ENCODE measurements at regions not wholly inside any gene's neighbourhood (a gene's known extent, or its start where the extent isn't known, plus 50 kb on each side); places are given as distances from the start of the nearest gene placed in this dataset.

DNA sequence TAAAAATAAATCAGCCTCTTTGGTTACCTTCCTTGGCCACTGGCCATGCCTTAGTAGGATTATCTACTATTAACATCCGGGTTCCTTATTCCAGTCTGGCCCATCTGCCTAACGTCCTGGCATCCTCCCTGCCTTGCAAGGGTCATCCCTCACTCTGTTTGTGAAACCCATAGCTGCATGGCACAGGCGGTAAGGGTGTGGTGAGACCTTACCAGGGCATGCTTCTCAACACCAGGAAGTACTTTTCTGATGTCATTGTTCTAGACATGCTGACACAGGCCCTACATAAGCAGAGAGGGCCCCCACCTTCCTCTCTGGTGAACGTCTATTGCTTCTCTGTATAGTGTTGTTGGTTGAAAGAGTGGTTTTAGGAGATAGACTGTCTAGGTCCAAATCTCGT, 296.8 kb upstream of the SPRED2 start:
- TF ChIP-seq CTBP2 (IDR thresholded peaks at IDR 0.05; ENCODE audit: borderline replicate concordance, insufficient read depth, insufficient read length, low read length) (no peak), ZNF274 (IDR thresholded peaks at IDR 0.05; ENCODE audit: borderline replicate concordance, extremely low read depth, low read length) (no peak), EP300 (IDR thresholded peaks at IDR 0.05; ENCODE audit: borderline replicate concordance in 1 of 2, low read depth in 2 of 2, low read length in 2 of 2) (no peak), POLR2A (IDR thresholded peaks at IDR 0.05; ENCODE audit: control extremely low read depth in 1 of 2, low read depth in 2 of 2, low read length in 2 of 2) (no peak), TAF1 (IDR thresholded peaks at IDR 0.05; ENCODE audit: low read depth, low read length) (no peak), TCF12 (IDR thresholded peaks at IDR 0.05; ENCODE audit: low read depth, low read length) (no peak), CEBPB (IDR thresholded peaks at IDR 0.05; ENCODE audit: low read depth, low read length) (no peak), POLR2AphosphoS5 (IDR thresholded peaks at IDR 0.05; ENCODE audit: low read depth, low read length) (no peak), EZH2 (IDR thresholded peaks at IDR 0.05; ENCODE audit: low read depth, low read length, severe bottlenecking) (no peak), YY1 (IDR thresholded peaks at IDR 0.05; ENCODE audit: low read depth, low read length) (no peak), CBX5 (IDR thresholded peaks at IDR 0.05; ENCODE audit: low read depth, low read length) (no peak), RAD21 (IDR thresholded peaks at IDR 0.05 in 1 of 2, conservative IDR thresholded peaks at IDR 0.05 in 1 of 2; ENCODE audit: low read depth in 2 of 2, low read length in 2 of 2) (no peak)
- TF ChIP-seq, protein P1, sequence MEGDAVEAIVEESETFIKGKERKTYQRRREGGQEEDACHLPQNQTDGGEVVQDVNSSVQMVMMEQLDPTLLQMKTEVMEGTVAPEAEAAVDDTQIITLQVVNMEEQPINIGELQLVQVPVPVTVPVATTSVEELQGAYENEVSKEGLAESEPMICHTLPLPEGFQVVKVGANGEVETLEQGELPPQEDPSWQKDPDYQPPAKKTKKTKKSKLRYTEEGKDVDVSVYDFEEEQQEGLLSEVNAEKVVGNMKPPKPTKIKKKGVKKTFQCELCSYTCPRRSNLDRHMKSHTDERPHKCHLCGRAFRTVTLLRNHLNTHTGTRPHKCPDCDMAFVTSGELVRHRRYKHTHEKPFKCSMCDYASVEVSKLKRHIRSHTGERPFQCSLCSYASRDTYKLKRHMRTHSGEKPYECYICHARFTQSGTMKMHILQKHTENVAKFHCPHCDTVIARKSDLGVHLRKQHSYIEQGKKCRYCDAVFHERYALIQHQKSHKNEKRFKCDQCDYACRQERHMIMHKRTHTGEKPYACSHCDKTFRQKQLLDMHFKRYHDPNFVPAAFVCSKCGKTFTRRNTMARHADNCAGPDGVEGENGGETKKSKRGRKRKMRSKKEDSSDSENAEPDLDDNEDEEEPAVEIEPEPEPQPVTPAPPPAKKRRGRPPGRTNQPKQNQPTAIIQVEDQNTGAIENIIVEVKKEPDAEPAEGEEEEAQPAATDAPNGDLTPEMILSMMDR (IDR thresholded peaks at IDR 0.05; ENCODE audit: control extremely low read depth in 1 of 3, insufficient read depth in 1 of 3, low read depth in 1 of 3, low read length in 3 of 3), result no peak
